Mammary epithelial cell (primary cell): ENCODE measurements at regions not wholly inside any gene's neighbourhood (a gene's known extent, or its start where the extent isn't known, plus 50 kb on each side); places are given as distances from the start of the nearest gene placed in this dataset.

Experiments
- EZH2 ChIP-seq: IDR thresholded peaks from 2 replicates; pipeline ENCODE4 v1.6.1; 2012; ENCODE audit warnings: low read length, inconsistent platforms, borderline replicate concordance
- TF ChIP-seq, protein P1 (sequence below), 2 donors: IDR thresholded peaks in 1 of 2; conservative IDR thresholded peaks in 1 of 2; 2 replicates each; pipeline ENCODE4 v1.5.1; 2011 to 2012; ENCODE audit warnings: inconsistent platforms in 2 of 2, low read length in 2 of 2, mild to moderate bottlenecking in 2 of 2, control low read depth in 1 of 2, low read depth in 1 of 2; ENCODE audit not compliant: insufficient read depth in 1 of 2; ENCODE audit errors: extremely low read depth in 1 of 2

GRCh38 chr5:40315126-40315525, 364.6 kb upstream of the PTGER4 start:
- TF ChIP-seq, protein P1, sequence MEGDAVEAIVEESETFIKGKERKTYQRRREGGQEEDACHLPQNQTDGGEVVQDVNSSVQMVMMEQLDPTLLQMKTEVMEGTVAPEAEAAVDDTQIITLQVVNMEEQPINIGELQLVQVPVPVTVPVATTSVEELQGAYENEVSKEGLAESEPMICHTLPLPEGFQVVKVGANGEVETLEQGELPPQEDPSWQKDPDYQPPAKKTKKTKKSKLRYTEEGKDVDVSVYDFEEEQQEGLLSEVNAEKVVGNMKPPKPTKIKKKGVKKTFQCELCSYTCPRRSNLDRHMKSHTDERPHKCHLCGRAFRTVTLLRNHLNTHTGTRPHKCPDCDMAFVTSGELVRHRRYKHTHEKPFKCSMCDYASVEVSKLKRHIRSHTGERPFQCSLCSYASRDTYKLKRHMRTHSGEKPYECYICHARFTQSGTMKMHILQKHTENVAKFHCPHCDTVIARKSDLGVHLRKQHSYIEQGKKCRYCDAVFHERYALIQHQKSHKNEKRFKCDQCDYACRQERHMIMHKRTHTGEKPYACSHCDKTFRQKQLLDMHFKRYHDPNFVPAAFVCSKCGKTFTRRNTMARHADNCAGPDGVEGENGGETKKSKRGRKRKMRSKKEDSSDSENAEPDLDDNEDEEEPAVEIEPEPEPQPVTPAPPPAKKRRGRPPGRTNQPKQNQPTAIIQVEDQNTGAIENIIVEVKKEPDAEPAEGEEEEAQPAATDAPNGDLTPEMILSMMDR (conservative IDR thresholded peaks at IDR 0.05 in 1 of 2, IDR thresholded peaks at IDR 0.05 in 1 of 2; ENCODE audit: extremely low read depth in 1 of 2, insufficient read depth in 1 of 2, low read depth in 1 of 2, low read length in 2 of 2), result no peak
- no peak for TF ChIP-seq EZH2
